IMR-90 (cell line): ENCODE measurements at regions not wholly inside any gene's neighbourhood (a gene's known extent, or its start where the extent isn't known, plus 50 kb on each side); places are given as distances from the start of the nearest gene placed in this dataset.

Experiments
- ATAC-seq: fragments of 200-7000 bp; cut with Tn5 transposase; 2 replicates; pipeline ENCODE4 v1.9.1; 2020; ENCODE audit warnings: low read depth, mild to moderate bottlenecking, moderate library complexity
- BruUV-seq: library from RNA; stranded (reverse); fragments of 400-500 nt; replicated peaks from 2 replicates; lab custom pipeline; 2021; lab: Mats Ljungman, UMichigan
- CTCF ChIA-PET: fragments of 300-600 bp; formaldehyde crosslinking; extraction: SDS; loops from one replicate; lab custom pipeline; 2021; ENCODE audit warnings: antibody characterized with exemption; lab: Yijun Ruan, JAX
- POLR2A ChIA-PET: fragments of 300-600 bp; sonication (Branson Sonifier 250); formaldehyde crosslinking; loops from one replicate; lab custom pipeline; 2022; ENCODE audit warnings: antibody characterized with exemption; ENCODE audit not compliant: unreplicated experiment; lab: Charles Lee
- DNase-seq: peaks from one replicate; pipeline ENCODE4 v3.0.0; 2013
- H2AFZ ChIP-seq: replicated peaks from 2 replicates; pipeline ENCODE3; 2013; ENCODE audit warnings: low read length, mild to moderate bottlenecking; ENCODE audit not compliant: poor library complexity
- H2AK5ac ChIP-seq: 2 replicates; pipeline ENCODE4 v1.6.1; 2013; ENCODE audit warnings: low read depth, low read length, inconsistent platforms
- H2AK9ac ChIP-seq: replicated peaks from 2 replicates; pipeline ENCODE3; 2013; ENCODE audit warnings: mild to moderate bottlenecking, low read depth, low read length, moderate library complexity; ENCODE audit not compliant: poor library complexity
- H2BK120ac ChIP-seq: 2 replicates; pipeline ENCODE4 v1.6.1; 2013; ENCODE audit warnings: low read depth, low read length, inconsistent platforms
- H2BK15ac ChIP-seq: 3 replicates; pipeline ENCODE4 v1.6.1; 2013; ENCODE audit warnings: low read depth, low read length, inconsistent platforms
- H2BK20ac ChIP-seq: 2 replicates; pipeline ENCODE4 v1.6.1; 2013; ENCODE audit warnings: low read depth, mild to moderate bottlenecking, inconsistent platforms, low read length, moderate library complexity
- H2BK5ac ChIP-seq: 2 replicates; pipeline ENCODE4 v1.6.1; 2013; ENCODE audit warnings: mild to moderate bottlenecking, low read depth, low read length, inconsistent platforms; ENCODE audit not compliant: poor library complexity, severe bottlenecking
- H3K14ac ChIP-seq: replicated peaks from 2 replicates; pipeline ENCODE4 v1.6.1; 2013; ENCODE audit warnings: low read depth, low read length, inconsistent platforms
- H3K18ac ChIP-seq: 2 replicates; pipeline ENCODE4 v1.6.1; 2013; ENCODE audit warnings: low read depth, low read length, control low read depth
- H3K23ac ChIP-seq: 2 replicates; pipeline ENCODE4 v1.6.1; 2013; ENCODE audit warnings: low read depth, low read length, inconsistent platforms
- H3K27ac ChIP-seq: 2 replicates; pipeline ENCODE4 v1.5.1; 2013; ENCODE audit warnings: mild to moderate bottlenecking, control low read depth, low read length; ENCODE audit not compliant: insufficient read depth
- H3K27me3 ChIP-seq: 2 replicates; pipeline ENCODE4 v1.6.1; 2013; ENCODE audit warnings: low read length; ENCODE audit not compliant: control insufficient read depth, insufficient read depth
- H3K36me3 ChIP-seq: 2 replicates; pipeline ENCODE4 v1.6.1; 2013; ENCODE audit warnings: low read length, mixed read lengths; ENCODE audit not compliant: control insufficient read depth, insufficient read depth
- H3K4ac ChIP-seq: 2 replicates; pipeline ENCODE4 v1.6.1; 2013; ENCODE audit warnings: low read depth, low read length, inconsistent platforms
- H3K4me1 ChIP-seq: 2 replicates; pipeline ENCODE4 v1.6.1; 2013; ENCODE audit warnings: low read length, mixed read lengths; ENCODE audit not compliant: control insufficient read depth, insufficient read depth
- H3K4me2 ChIP-seq: 2 replicates; pipeline ENCODE4 v1.6.1; 2013; ENCODE audit warnings: low read depth, mild to moderate bottlenecking, control low read depth, low read length, moderate library complexity
- H3K4me3 ChIP-seq: 2 replicates; pipeline ENCODE4 v1.5.1; 2013; ENCODE audit warnings: low read depth, mild to moderate bottlenecking, control low read depth, low read length, moderate library complexity; ENCODE audit not compliant: insufficient read depth
- H3K56ac ChIP-seq: 2 replicates; pipeline ENCODE4 v1.6.1; 2013; ENCODE audit warnings: low read length, inconsistent platforms; ENCODE audit not compliant: insufficient read depth; ENCODE audit errors: extremely low read depth
- H3K79me1 ChIP-seq, 2 experiments: 2 replicates each; pipeline ENCODE4 v1.6.1; 2013; ENCODE audit warnings: low read length in 2 of 2, inconsistent platforms in 1 of 2, low read depth in 1 of 2
- H3K9ac ChIP-seq: 2 replicates; pipeline ENCODE4 v1.6.1; 2013; ENCODE audit warnings: low read depth, low read length, control low read depth
- H3K9me1 ChIP-seq: 2 replicates; pipeline ENCODE4 v1.6.1; 2013; ENCODE audit warnings: low read length, inconsistent platforms; ENCODE audit not compliant: insufficient read depth
- H3K9me3 ChIP-seq: 2 replicates; pipeline ENCODE4 v1.6.1; 2013; ENCODE audit warnings: low read length; ENCODE audit not compliant: control insufficient read depth, insufficient read depth
- H4K20me1 ChIP-seq: 2 replicates; pipeline ENCODE4 v1.6.1; 2013; ENCODE audit warnings: low read length, inconsistent platforms; ENCODE audit not compliant: insufficient read depth
- H4K5ac ChIP-seq: 2 replicates; pipeline ENCODE4 v1.6.1; 2013; ENCODE audit warnings: mild to moderate bottlenecking, low read depth, low read length, control low read depth
- H4K8ac ChIP-seq, 2 experiments: 2 replicates each; pipeline ENCODE4 v1.6.1; 2013; ENCODE audit warnings: low read depth in 2 of 2, low read length in 2 of 2, control low read depth in 1 of 2, inconsistent platforms in 1 of 2
- H4K91ac ChIP-seq: 2 replicates; pipeline ENCODE4 v1.6.1; 2013; ENCODE audit warnings: low read depth, low read length, inconsistent platforms; ENCODE audit not compliant: insufficient read depth
- BHLHE40 ChIP-seq: fragments of 150-350 bp; IDR thresholded peaks from 2 replicates; pipeline ENCODE4 v1.6.1; 2016; ENCODE audit warnings: mild to moderate bottlenecking, low read depth, low read length
- CEBPB ChIP-seq: IDR thresholded peaks from 2 replicates; pipeline ENCODE4 v1.6.1; 2012; ENCODE audit warnings: low read depth, low read length, improper control_type of control experiment
- FOS ChIP-seq: fragments of 150-350 bp; IDR thresholded peaks from 2 replicates; pipeline ENCODE4 v1.6.1; 2016; ENCODE audit warnings: low read depth, low read length
- MAFK ChIP-seq: IDR thresholded peaks from 2 replicates; pipeline ENCODE4 v1.6.1; 2012; ENCODE audit warnings: low read depth, low read length, improper control_type of control experiment
- MAZ ChIP-seq: IDR thresholded peaks from 2 replicates; pipeline ENCODE4 v1.6.1; 2012; ENCODE audit warnings: low read depth, mild to moderate bottlenecking, low read length, improper control_type of control experiment, moderate library complexity, borderline replicate concordance
- MXI1 ChIP-seq: IDR thresholded peaks from 2 replicates; pipeline ENCODE4 v1.6.1; 2012; ENCODE audit warnings: low read depth, mild to moderate bottlenecking, low read length, moderate library complexity, borderline replicate concordance
- NFE2L2 ChIP-seq: fragments of 150-350 bp; IDR thresholded peaks from 2 replicates; pipeline ENCODE4 v1.6.1; 2016; ENCODE audit warnings: low read depth, mild to moderate bottlenecking, low read length
- POLR2A ChIP-seq: IDR thresholded peaks from 2 replicates; pipeline ENCODE4 v1.6.1; 2012; ENCODE audit warnings: mild to moderate bottlenecking, low read depth, low read length
- RCOR1 ChIP-seq: IDR thresholded peaks from 2 replicates; pipeline ENCODE4 v1.6.1; 2012; ENCODE audit warnings: mild to moderate bottlenecking, low read length, improper control_type of control experiment; ENCODE audit not compliant: insufficient replicate concordance
- RFX5 ChIP-seq: IDR thresholded peaks from 2 replicates; pipeline ENCODE4 v1.8.0; 2012; ENCODE audit warnings: low read depth, mild to moderate bottlenecking, low read length, moderate library complexity
- SMC3 ChIP-seq: fragments of 150-350 bp; IDR thresholded peaks from 2 replicates; pipeline ENCODE4 v1.6.1; 2016; ENCODE audit warnings: low read depth, mild to moderate bottlenecking, antibody characterized with exemption, low read length, moderate library complexity
- WGBS, 2 experiments: methylation state at CpG; one replicate each; pipeline versions ENCODE4 v1.1.5 to v1.1.7; 2013; ENCODE audit warnings: missing lambda C conversion rate in 2 of 2; ENCODE audit not compliant: insufficient read length in 1 of 2; ENCODE audit errors: extremely low coverage in 2 of 2; 5-methylcytosine and 5-hydroxymethylcytosine counted together
- dilution Hi-C: fragments of 300-500 bp; cut with HindIII; formaldehyde crosslinking; loops from one replicate; pipeline ENCODE4 v1.14.3; 2018; ENCODE audit warnings: low sequenced_read_pairs; ENCODE audit not compliant: unreplicated experiment
- in situ Hi-C: fragments of 300-500 bp; cut with MboI; formaldehyde crosslinking; loops from 3 replicates; pipeline ENCODE4 v1.14.3; 2019; ENCODE audit warnings: low sequenced_read_pairs, inconsistent platforms, mixed read lengths
- intact Hi-C: fragments of 100-400 bp; cut with micrococcal nuclease; formaldehyde crosslinking; loops from 2 replicates; pipeline ENCODE4 v1.10.0; 2022
- TF ChIP-seq, protein P1 (sequence below): fragments of 150-350 bp; IDR thresholded peaks from 2 replicates; pipeline ENCODE4 v1.6.1; 2017; ENCODE audit warnings: mild to moderate bottlenecking, antibody characterized with exemption, low read length, low read depth
- TF ChIP-seq, protein P2 (sequence below): conservative IDR thresholded peaks from 2 replicates; pipeline ENCODE4 v1.5.1; 2012; ENCODE audit warnings: mild to moderate bottlenecking, low read depth, low read length, improper control_type of control experiment
- TF ChIP-seq, protein P3 (sequence below): fragments of 150-350 bp; IDR thresholded peaks from 2 replicates; pipeline ENCODE4 v1.6.1; 2016; ENCODE audit warnings: low read depth, mild to moderate bottlenecking, low read length, moderate library complexity, borderline replicate concordance

DNA sequence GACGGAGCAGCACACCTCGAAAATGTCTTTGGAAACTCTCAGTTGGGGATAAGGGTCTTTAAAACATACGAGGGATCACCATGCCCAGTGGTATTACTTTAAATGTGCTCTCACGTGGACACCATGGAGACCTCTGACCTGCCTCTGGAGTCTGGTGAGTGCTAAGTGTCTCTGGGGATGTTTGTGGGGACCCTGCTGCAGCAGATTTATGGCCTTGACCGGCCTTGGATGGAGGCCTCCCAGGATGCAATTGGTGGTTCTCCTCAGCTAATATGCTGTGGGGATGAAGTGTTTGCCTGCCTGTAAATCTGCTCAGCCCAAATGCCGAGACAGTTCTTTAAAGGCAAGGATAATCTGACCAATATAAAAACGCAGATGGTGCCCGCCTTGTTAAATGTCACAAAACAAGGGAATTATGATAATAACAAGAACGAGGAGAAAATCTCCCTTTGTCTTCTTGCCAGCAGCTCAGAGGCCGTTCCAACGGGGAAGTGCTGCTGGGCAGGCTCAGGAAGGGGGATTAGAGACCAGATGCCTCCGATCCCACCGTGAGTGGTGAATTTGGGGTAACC lies 154.4 kb downstream of the ABCC12 start:
- 57% methylated on average over 4 of the region's 13 CpGs; no CpG with 5 or more reads in 1 of the 2 experiments for WGBS, 2 experiments
- Histone ChIP-seq H3K27me3 (peaks cover 2% of the 10 kb centered on the region; the same call in 1 of the 2 replicates), H3K4ac (no peak overlapping the region), H3K4me1 (no peaks in the 10 kb centered on the region), H3K36me3 (no peaks in the 10 kb centered on the region), H3K9me3 (no peaks in the 10 kb centered on the region), H3K4me2 (no peak overlapping the region), H3K9ac (no peak overlapping the region), H3K27ac (no peak overlapping the region), H4K91ac (no peak overlapping the region), H3K4me3 (no peak overlapping the region), H4K20me1 (no peaks in the 10 kb centered on the region), H2AFZ (no peak overlapping the region), H2AK5ac (no peak overlapping the region), H3K56ac (no peak overlapping the region), H2BK20ac (no peak overlapping the region), H3K18ac (no peak overlapping the region), H4K5ac (no peak overlapping the region), H3K23ac (no peak overlapping the region), H2BK15ac (no peak overlapping the region), H2BK5ac (no peak overlapping the region), H2AK9ac (no peak overlapping the region), H3K14ac (no peak overlapping the region), H3K9me1 (no peaks in the 10 kb centered on the region), H2BK120ac (no peak overlapping the region), H4K8ac (no peak overlapping the region), H3K79me1 (no peaks in the 10 kb centered on the region)
- no peak for DNase-seq
- dilution Hi-C loops: no loop called here
- intact Hi-C loops: no loop called here
- BruUV-seq: no TSS peak
- TF ChIP-seq, protein P1, sequence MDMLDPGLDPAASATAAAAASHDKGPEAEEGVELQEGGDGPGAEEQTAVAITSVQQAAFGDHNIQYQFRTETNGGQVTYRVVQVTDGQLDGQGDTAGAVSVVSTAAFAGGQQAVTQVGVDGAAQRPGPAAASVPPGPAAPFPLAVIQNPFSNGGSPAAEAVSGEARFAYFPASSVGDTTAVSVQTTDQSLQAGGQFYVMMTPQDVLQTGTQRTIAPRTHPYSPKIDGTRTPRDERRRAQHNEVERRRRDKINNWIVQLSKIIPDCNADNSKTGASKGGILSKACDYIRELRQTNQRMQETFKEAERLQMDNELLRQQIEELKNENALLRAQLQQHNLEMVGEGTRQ: no peak
- TF ChIP-seq SMC3 (no peak), FOS (no peak), MAZ (no peak), RFX5 (no peak), POLR2A (no peak), MAFK (no peak), BHLHE40 (no peak), CEBPB (no peak), MXI1 (no peak), NFE2L2 (no peak), RCOR1 (no peak)
- TF ChIP-seq, protein P2, sequence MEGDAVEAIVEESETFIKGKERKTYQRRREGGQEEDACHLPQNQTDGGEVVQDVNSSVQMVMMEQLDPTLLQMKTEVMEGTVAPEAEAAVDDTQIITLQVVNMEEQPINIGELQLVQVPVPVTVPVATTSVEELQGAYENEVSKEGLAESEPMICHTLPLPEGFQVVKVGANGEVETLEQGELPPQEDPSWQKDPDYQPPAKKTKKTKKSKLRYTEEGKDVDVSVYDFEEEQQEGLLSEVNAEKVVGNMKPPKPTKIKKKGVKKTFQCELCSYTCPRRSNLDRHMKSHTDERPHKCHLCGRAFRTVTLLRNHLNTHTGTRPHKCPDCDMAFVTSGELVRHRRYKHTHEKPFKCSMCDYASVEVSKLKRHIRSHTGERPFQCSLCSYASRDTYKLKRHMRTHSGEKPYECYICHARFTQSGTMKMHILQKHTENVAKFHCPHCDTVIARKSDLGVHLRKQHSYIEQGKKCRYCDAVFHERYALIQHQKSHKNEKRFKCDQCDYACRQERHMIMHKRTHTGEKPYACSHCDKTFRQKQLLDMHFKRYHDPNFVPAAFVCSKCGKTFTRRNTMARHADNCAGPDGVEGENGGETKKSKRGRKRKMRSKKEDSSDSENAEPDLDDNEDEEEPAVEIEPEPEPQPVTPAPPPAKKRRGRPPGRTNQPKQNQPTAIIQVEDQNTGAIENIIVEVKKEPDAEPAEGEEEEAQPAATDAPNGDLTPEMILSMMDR: no peak
- TF ChIP-seq, protein P3, sequence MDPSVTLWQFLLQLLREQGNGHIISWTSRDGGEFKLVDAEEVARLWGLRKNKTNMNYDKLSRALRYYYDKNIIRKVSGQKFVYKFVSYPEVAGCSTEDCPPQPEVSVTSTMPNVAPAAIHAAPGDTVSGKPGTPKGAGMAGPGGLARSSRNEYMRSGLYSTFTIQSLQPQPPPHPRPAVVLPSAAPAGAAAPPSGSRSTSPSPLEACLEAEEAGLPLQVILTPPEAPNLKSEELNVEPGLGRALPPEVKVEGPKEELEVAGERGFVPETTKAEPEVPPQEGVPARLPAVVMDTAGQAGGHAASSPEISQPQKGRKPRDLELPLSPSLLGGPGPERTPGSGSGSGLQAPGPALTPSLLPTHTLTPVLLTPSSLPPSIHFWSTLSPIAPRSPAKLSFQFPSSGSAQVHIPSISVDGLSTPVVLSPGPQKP: no peak
- CTCF ChIA-PET: no interaction called here
- in situ Hi-C loops: no loop called here
- no peak for ATAC-seq
- POLR2A ChIA-PET: no interaction called here
